Omental fat pad (tissue), 3 donors: ENCODE measurements at regions not wholly inside any gene's neighbourhood (a gene's known extent, or its start where the extent isn't known, plus 50 kb on each side); places are given as distances from the start of the nearest gene placed in this dataset.
"Not testable (repeated sequence)": the region's sequence is repeated elsewhere in the genome, so short reads cannot be mapped to it uniquely, and the experiment has no call there.

ENCODE experiments used
- ATAC-seq: fragments of 150-250 bp; one replicate; pipeline ENCODE4 v1.9.1; 2016; ENCODE audit warnings: mild to moderate bottlenecking, moderate library complexity; ENCODE audit not compliant: low FRiP score
- DNase-seq: peaks from one replicate; pipeline ENCODE4 v3.0.0-alpha.2; 2019; ENCODE audit warnings: low spot score
- CTCF ChIP-seq, 3 donors: fragments of 450-650 bp; IDR thresholded peaks; one replicate each; pipeline ENCODE4 v1.5.1; 2016 to 2017; ENCODE audit warnings: antibody characterized with exemption in 3 of 3, mild to moderate bottlenecking in 3 of 3, moderate library complexity in 2 of 3

DNA sequence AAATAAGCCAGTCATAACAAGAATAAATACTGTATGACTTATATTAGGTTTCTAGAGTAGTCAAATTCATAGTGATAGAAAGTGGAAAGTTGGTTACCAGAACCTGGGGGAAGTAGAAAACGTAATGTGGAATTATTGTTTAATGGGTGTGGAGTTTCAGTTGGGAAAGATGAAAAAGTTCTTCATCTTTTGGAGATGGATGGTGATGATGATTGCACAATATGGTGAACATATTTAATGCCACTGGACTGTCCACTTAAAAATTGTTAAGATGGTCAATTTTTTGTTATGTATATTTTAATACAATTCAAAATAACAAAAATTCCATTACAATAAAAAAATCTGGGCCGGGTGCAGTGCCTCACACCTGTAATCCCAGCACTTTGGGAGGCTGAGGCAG, 289.6 kb downstream of the ZIC3 start:
- DNase-seq: no peak
- no peak for TF ChIP-seq CTCF (IDR thresholded peaks at IDR 0.05)
- no peak for ATAC-seq

DNA sequence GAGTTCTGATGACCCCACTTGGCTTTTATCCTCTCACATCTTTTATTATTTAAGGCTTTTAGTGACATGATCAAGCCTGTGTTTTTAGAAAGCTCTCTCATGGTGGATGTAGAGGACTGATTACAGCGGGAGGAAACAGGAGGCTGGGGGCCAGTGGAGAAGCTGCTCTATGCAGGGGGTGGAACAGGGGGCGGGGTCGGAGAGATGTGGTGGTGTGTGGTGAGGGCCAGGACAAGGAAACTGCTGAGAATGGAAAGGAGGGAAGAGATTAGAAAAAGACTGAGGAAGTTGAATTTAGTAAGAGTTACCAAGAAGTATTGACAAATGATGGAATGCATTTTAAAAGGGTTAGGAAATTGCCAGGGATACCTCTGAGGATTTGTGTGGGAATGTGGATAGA, 292.2 kb downstream of the ZIC3 start:
- TF ChIP-seq CTCF (IDR thresholded peaks at IDR 0.05): no peak
- no peak for DNase-seq
- ATAC-seq: no peak

- ATAC-seq: no peak
Observed at GRCh38 chrX:137878401-137878800, 312.5 kb downstream of the ZIC3 start.

DNA sequence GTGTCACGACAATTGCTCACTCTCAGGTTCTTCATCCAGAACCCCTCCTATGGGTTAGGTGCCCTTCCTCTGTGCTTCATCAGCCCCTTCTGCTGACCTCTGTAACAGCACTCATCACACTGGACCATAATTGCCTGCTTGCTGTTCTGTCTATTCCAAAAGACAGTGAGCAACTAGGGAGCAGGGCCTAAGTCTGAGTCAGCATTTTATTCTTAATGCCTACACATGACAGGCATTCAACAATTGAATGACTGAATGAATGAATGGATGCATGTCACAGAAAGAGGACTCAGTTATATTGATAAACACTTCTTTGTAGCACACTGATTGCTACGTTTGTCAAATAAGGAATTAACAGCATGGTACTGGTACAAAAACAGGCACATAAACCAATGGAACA, 317.0 kb downstream of the ZIC3 start:
- no peak for DNase-seq
- no peak for TF ChIP-seq CTCF (IDR thresholded peaks at IDR 0.05)
- no peak for ATAC-seq

More at GRCh38 chrX:137878401-137878800, 312.5 kb downstream of the ZIC3 start:
- DNase-seq: no peak
- no peak for TF ChIP-seq CTCF (IDR thresholded peaks at IDR 0.05)

- not testable (repeated sequence) for ATAC-seq, DNase-seq
Observed at GRCh38 chrX:137884813-137885212, 318.9 kb downstream of the ZIC3 start.

DNA sequence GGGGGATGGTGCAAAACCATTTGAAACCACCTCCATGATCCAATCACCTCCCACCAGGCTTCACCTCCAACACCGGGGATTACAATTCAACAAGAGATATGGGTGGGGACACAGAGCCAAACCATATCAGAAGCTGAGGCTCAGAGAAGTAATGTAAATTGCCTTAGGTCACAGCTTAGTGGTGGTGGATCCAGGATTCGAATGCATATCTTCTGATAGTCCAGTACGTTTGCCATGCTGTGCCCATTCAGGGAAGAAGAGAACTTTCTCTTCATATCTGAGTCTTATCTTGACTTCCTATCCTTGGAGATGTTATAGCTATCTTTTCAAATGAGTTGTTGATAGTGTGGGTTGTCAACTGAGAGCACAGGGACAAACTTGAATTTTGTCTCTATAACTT, 325.5 kb downstream of the ZIC3 start:
- ATAC-seq: no peak
- DNase-seq: no peak
- no peak for TF ChIP-seq CTCF (IDR thresholded peaks at IDR 0.05)

- DNase-seq (no peak), ATAC-seq (no peak)
- TF ChIP-seq CTCF (IDR thresholded peaks at IDR 0.05): no peak
Observed at GRCh38 chrX:137896123-137896522, 330.2 kb downstream of the ZIC3 start.

GRCh38 chrX:137915466-137915865, 349.5 kb downstream of the ZIC3 start:
- ATAC-seq: no peak
- no peak for DNase-seq
- TF ChIP-seq CTCF (IDR thresholded peaks at IDR 0.05): no peak
